EH (cell line): ENCODE measurements at regions not wholly inside any gene's neighbourhood (a gene's known extent, or its start where the extent isn't known, plus 50 kb on each side); places are given as distances from the start of the nearest gene placed in this dataset.
A peak's percentile ranks its signal among the peaks of the same experiment; 100 is the strongest.

Experiments used
- DNase-seq: peaks from one replicate; pipeline ENCODE4 v3.0.0-alpha.2; 2015; ENCODE audit warnings: low read depth

DNA sequence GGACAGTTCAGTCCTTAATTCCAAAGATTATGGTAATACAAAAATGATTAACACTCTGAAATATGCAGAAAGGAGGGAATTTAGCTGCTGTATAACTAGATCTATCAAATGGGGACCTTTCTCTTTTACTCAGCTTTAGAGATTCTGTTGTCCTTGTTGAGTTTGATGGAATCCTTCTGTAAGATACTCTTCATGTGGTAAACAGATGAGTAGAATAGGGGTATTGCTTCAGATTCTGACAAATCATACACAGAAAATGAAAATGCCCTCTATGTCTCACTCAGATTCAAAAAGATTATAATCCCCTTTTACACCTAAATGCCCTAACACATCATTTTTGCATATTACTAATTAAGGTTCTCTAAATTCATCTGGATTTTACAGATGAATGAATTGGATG, 50.7 kb downstream of the ARHGAP35 start:
- no peak for DNase-seq

DNA sequence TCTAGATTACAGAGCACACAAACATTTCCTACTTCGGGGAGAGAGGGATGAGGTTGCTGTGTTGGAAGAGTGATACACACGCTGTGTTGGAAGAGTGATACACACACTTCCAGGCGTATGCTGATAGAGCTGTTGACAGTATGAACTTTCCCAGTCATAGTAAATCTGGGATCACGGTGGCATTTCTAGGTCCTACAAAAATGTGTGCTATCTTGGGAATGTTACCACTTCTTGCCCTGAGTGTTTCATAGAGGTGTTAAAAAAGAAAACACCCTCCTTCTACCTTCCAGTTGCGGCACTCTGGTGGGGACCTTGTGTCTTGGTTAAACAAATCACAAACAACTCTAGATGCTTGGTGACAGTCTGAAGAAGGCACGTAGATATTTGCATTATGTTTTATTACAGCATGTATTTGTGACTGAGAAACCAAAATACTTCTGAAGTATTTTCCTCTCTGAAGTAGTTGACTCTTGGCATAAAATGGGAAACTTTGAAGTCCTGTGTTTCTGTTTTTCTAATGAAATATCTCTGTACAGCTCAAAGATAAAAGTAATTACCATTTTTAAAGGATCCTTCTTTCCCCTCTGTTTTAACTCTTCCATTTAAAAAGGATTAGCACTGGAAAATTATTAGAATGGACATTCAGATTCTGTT, 52.5 kb downstream of the ARHGAP35 start:
- DNase-seq = peak; percentile 41

GRCh38 chr19:46913852-46914430, 53.1 kb downstream of the ARHGAP35 start:
- peak; percentile 84 for DNase-seq

DNA sequence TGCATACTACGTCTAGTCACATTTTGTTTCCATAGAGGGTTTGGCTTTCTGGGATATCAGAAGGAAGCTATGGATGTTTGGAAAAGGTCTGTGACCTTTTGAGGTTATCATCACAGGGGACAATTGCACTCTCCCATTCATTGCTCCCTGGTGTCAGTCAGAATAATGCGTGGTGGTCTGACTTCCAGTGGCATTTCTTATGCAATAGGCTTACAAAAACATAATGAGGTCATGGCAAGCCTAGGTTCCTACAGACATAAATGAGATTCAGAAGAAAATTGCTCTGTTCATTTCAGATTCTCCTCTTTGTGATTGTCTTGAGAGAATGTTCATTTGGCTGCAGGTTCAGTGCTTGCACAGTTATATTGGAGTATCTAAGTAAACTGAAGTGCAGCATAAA, 54.6 kb downstream of the ARHGAP35 start:
- DNase-seq = peak; percentile 41

GRCh38 chr19:46917002-46917401, 56.2 kb downstream of the ARHGAP35 start:
- DNase-seq = no peak

DNA sequence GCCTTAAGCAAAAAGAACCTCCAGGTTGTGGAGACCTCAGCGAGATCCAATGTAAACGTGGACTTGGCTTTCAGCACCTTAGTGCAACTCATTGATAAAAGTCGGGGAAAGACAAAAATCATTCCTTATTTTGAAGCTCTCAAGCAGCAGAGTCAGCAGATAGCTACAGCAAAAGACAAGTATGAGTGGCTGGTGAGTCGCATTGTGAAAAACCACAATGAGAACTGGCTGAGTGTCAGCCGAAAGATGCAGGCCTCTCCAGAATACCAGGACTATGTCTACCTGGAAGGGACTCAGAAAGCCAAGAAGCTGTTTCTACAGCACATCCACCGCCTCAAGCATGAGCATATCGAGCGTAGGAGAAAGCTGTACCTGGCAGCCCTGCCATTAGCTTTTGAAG, 58.5 kb downstream of the ARHGAP35 start:
- peak; percentile 71 for DNase-seq

DNA sequence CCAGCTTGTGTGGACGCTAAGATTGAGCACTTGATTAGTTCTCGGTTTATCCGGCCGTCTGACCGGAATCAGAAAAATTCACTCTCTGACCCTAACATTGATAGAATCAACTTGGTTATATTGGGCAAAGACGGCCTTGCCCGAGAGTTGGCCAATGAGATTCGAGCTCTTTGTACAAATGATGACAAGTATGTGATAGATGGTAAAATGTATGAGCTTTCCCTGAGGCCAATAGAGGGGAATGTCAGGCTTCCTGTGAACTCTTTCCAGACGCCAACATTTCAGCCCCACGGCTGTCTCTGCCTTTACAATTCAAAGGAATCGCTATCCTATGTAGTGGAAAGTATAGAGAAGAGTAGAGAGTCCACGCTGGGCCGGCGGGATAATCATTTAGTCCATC, 59.6 kb downstream of the ARHGAP35 start:
- DNase-seq = no peak

GRCh38 chr19:46921071-46921470, 60.3 kb downstream of the ARHGAP35 start:
- no peak for DNase-seq

- no peak for DNase-seq
These were observed 61.7 kb downstream of the ARHGAP35 start for GRCh38 chr19:46922465-46922864.

GRCh38 chr19:46924874-46925547, 64.2 kb downstream of the ARHGAP35 start:
- DNase-seq = peak; percentile 66

- DNase-seq = no peak
These were observed 64.8 kb downstream of the ARHGAP35 start for GRCh38 chr19:46925548-46925950.

DNA sequence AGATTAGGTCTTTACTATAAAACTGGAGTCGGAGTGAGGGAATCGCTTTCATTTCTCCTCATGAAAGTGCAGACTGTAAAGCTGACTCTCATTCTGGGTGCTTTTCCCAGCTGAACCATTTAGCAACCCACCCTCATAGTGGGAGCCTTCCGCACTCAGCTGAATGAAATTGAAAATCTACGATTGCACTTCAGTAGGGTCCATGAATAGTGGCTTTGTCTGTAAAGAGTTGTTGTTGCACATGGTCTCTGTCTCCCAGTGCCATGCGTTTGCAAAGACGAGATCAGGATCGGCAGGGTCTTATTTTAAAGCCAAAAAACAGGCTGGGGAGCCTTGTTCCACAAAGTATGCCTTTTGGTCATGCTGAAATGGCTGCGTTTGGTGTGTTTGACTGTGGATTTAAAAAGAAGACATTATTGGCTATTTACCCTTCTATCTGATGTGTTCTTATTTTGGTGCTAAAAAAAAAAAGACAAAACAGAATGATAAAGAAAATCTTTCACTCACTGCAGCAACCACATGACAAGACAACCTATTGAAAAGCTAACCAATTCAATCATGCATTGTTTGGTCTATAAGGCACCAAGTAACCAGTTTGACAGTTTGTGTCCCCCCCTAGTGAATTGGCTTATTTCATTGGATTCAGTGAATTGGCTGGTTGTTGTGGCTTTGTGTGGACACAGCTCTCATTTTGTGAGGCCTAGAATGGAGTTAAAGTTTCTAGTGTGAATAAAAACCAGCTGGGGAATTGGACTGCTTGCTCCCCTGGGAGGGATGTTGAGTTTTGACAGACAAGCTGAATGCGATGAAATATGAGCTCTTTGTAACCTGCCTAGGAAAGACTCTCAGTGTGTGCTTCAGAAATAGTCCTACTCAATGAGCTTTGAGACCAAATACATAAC, 65.6 kb downstream of the ARHGAP35 start:
- DNase-seq = no peak

- no peak for DNase-seq
These were observed 66.3 kb downstream of the ARHGAP35 start for GRCh38 chr19:46927106-46927505.

- DNase-seq = peak; percentile 42
These were observed 67.1 kb downstream of the ARHGAP35 start for GRCh38 chr19:46927893-46928292.

DNA sequence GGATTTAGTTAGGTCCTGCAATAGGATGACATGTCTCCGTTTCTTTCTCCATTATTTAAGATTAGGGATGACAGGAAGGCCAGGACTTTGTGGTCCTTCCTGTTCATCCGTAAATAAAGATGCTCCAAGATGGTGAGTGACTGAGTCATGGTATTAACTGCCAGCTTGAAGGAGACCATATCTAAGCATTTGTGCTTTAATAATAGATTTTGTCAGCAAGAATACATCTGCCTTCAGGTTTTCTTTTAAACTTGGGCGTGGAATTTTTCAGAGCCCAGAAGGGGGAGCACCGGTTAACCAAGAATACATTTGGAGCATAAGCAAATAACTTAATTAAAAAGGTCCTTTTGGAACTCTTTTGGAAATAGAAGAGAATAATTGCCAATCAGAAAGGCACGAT, 68.2 kb downstream of the ARHGAP35 start:
- peak; percentile 74 for DNase-seq

DNA sequence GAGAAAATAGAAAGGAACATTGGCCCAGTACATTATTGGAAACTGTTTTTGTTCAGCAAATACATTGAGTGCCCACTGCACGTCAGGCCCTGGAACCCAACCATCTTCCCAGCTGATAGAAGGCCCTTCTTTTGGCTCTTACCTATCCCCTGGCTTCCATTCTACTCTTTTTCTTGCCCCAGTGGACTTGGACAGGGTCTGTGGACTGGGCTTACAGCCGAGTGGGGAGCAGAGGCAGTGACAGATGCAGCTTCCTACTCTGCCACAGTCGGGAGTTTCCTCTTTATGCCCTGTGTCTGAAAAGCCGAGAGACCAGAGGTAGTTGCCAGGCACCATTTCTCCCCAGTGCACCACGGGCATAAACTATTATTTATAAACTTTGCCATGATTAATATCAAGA, 70.4 kb downstream of the ARHGAP35 start:
- DNase-seq = no peak

DNA sequence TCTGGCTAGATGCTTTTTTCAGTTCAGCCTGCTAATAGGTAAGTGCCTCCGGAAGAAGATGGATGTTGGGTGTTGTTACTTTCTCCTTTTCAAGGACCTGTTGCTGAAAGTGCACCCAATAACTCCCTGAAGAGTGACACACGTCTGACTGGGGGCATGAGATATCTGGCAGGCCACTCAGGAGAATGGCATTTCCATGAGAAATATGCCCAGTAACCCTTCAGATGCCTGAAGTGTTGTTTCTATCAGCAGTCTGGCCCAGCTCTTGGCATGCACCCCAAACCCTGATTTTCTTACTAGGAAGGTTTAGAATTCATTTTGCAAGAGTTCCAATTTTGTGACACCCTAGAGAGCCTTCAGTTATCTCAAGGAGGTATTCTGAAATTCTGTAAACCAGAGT, 71.5 kb downstream of the ARHGAP35 start:
- DNase-seq = peak; percentile 88

DNA sequence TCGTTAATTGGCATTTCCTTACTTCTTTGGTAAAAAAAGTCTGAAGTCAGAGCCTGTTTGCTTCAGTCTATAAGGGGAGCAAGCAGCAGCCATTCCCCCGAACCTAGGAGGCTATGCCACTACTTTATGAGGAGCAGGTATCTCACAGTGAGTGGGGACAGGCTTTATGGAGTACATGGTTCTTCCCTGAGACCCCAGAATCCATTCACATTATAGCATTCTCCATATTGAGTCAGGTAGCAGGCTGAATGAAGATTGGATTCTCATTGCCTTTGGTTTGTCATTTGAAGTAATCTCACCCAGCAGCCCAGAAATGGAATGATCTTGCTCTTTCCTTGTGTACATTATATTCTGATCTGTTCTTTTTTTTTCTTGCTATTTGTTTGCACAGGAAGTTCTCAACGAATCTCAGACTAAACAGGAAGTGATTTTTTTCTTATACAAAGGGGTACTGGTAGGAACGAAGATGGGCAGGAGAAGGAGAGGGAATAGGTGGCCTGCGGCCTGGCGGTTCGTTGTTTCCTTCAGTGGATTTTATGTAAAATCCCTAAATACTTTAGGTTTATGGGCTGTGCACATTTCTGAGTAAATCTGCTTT, 74.4 kb downstream of the ARHGAP35 start:
- no peak for DNase-seq

DNA sequence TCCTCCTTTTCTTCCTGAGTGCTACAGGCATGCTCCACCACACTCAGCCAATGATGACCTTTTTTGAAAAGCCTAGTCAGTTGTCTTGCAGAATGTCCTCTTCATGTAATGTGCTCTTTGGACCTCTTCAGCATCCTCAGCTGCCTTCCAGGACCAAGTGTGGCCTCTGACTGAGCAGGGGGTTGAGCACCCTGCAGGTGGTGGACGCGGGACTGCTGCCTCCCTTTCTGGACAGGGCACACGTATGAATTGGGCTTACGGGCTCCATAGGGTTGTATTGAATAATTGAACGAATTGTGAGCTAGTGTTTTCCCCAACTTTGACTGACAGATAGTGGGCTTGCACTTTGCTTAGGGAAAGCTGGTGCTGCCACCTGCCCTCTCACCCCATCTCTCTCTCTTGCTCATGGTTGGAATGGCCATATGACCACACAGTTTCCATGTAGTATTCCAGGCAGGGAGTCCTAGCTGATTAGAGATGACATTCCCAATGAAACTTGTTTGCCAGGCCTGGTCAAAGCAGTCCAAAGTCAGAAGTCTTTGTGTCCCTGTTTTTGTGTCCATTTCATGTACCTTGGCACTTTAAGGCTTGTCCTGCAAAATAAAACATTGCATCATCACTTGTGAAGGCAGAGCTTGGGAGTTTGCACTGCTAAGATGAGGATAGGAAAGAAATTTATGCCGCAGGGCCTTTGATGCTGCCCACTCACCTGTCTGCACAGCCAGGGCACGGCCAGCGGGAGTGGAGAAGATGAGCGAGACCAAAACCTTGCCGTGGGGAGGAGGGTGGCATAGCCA, 76.3 kb upstream of the NPAS1 start:
- DNase-seq = no peak

DNA sequence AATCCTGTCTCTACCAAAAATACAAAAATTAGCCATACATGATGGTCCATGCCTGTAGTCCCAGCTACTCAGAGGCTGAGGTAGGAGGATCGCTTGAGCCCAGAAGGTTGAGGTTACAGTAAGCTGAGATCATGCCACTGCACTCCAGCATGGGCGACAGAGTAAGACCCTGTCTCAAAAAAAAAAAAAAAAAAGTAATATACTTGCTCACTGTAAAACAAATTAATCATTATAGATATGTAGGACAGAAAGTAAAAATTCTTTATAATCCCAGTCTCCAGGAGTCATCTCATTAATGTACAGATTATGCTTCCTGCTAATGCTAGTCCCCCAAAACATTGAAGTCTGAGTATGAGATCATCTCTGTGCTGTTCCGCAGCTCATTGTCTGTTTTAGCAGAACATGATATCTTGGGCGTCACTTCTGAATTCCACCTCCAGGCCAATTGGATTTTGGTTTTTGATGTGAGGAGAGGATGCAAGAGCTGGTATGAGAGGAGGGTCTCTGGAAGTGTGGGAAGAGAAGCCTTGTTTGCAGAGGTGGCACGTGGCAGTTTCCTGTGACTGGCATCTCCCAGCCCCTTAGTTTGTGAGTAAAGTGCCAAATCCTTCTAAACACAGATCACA, 75.4 kb upstream of the NPAS1 start:
- DNase-seq = no peak
